GM21723 (cell line): ENCODE measurements at regions not wholly inside any gene's neighbourhood (a gene's known extent, or its start where the extent isn't known, plus 50 kb on each side); places are given as distances from the start of the nearest gene placed in this dataset.
"Not testable (repeated sequence)": the region's sequence is repeated elsewhere in the genome, so short reads cannot be mapped to it uniquely, and the experiment has no call there.

Experiments
- ATAC-seq: cut with Tn5 transposase; IDR thresholded peaks from one replicate; pipeline ENCODE4 v1.9.1; 2021; ENCODE audit warnings: mild to moderate bottlenecking, moderate library complexity; ENCODE audit not compliant: unreplicated experiment

DNA sequence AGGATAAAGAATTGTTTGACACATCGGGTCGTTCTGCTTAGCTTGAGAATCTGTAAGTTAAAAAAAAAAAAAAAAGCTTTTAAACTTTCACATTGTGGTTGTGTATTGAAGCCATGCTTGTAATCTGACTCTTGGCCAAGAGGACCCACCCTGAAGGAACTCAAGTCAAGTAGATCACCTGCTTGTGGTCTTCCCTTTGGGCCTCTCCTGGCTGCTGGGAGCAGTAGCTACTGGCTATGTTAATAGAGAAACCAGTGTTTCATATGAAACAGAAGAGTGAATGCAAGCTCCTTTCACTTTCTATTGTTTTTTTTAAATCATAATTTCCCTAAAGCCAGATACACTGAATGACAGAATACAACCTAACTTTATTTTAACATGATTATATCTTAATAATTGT lies 402.4 kb upstream of the NDST4 start:
- ATAC-seq, result peak; percentile 94

DNA sequence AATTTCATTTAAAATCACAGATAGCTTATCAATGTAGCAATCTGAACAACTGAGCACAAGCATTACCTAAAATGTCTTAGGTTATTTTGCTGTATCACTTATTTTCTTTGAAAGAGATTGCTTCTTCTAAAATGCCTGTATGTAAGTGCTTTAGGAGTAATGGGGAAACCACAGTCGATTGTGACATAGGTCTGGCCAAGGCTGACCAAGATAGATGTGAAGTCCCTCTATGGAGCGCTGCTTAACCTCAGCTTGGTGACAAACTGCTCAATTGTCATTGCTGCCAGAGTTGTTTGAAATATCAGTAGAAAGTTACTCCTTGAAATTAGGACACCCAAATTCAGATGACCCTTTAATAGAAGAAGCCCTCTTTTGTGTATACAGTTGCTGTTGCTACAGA lies 401.9 kb upstream of the NDST4 start:
- no peak for ATAC-seq

DNA sequence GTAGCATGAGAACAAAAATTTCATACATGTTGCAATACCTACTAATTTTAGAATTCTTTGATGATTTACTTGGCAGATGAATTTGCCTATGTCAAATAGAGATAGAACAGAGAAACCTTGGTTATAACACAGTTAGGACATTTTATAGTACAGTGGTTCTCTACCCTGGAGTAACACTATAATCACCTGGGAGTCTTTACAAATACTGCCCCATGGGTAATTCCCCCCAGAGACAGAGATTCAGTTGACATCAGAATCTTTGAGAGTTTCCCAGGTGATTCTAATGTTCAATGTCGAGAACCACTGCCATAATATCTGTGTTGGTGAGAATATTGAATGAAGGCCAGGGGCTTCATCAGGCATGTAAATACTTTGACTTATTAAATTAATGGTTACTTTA lies 401.3 kb upstream of the NDST4 start:
- no peak for ATAC-seq

DNA sequence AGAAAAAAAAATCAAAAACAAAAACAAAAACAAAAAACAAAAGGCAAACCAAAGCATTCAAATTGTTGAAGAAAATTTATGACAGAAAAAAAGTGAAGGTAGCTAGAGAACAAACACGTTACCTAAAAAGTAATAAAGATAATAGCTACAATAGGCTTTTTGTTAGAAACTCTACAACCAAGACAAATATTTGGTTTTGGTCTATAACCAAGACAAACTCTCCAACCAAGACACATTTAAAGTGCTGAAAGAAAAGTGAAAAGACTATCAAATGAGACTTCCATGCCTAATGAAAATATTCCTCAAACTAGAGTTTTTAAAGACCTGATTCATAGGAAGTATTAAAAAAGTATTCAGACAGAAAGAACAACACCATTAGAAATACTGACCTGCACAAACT lies 391.9 kb upstream of the NDST4 start:
- ATAC-seq, result no peak

DNA sequence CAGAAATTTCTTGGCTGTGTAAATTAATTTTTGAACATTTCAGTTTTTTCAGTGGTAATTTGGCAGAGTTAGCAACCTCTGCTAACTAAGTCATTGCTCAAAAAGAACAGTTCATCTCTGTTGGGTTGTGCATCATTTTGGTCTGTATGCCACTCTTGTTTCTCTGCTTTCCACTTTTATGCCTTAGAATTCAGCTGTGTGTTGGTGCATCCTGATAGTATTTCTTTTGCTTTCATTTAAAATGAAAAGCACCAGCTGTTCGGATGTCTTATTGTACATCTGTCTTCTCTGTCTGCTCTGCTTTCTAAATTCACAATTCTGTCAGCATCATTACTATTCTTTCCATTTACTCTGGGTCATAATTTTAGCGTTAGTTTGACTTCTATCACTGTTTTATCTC lies 388.2 kb upstream of the NDST4 start:
- ATAC-seq, result no peak

DNA sequence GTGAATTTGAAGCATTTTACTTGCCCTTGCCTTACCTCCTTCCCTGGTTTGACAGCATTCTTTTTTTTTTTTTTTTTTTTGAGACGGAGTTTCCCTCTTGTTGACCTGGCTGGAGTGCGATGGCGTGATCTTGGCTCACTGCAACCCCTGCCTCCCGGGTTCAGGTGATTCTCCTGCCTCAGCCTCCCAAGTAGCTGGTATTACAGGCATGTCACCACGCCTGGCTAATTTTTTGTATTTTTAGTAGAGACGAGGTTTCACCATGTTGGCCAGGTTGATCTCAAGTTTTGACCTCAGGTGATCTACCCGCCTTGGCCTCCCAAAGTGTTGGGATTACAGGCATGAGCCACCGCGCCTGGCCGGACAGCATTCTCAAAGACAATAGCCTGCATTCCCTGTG lies 380.4 kb upstream of the NDST4 start:
- not testable (repeated sequence) for ATAC-seq

DNA sequence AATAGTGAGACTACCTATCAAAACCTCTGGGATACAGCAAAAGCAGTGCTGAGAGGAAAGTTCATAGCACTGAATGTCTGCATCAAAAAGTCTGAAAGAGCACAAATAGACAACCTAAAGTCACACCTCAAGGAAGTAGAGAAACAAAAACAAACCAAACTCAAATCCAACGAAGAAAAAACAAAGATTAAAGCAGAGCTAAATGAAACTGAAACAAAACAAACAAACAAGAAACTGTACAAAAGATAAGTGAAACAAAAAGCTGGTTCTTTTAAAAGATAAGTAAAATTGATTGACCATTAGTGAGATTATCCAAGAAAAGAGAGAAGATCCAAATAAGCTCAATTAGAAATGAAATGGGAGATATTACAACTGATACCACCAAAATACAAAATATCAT lies 378.3 kb upstream of the NDST4 start:
- ATAC-seq, result no peak

DNA sequence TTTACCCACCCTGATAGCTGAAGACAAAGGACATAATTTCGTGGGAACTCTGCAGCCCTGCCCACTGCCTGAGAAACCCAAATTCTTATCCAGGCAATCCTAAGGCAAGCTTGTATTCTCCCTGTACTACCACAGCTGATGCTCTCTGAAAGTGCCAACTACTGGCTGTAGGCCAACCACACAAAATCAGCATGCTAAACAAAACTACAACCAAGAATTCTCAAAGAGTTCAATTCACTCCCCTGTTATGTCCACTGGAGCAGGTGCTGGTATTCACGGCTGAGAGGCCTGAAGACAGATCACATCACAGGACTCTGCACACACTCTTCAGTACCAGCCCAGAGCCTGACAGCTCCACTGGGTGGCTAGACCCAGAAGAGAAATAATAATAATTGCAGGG lies 375.9 kb upstream of the NDST4 start:
- ATAC-seq, result no peak

DNA sequence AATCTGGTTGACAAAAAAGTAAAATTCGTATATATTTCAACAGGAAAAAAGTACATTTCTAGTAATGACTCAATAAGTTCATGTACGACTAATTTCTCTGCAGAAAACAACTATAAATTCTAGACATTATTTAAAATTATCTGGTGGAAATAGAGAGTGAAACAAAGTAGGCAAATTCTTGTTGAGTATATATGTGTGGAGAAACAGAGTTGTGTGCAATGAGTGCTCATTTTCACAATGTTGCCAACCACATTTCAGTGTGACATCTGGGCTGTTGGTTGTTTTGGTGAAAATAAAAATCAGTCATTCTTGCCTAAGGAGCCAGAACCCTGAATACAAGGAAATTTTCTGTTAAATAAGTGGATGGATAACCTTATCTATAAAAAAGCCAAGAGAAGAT lies 372.0 kb upstream of the NDST4 start:
- ATAC-seq, result no peak

DNA sequence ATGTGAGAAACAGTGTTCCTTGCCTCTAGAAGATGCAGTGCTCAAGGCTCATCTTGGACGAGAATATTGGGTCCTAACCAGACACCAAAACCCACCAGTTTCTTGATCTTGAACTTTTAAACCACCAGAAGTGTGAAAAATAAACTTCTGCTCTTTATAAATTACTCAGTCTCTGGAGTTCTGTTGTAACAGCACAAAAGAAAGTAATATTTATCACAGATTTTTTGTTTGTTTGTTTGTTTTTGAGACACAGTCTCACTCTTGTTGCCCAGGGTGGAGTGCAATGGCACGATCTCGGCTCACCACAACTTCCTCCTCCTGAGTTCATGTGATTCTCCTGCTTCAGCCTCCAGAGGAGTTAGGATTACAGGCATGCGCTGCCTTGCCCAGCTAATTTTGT lies 371.1 kb upstream of the NDST4 start:
- ATAC-seq, result no peak

DNA sequence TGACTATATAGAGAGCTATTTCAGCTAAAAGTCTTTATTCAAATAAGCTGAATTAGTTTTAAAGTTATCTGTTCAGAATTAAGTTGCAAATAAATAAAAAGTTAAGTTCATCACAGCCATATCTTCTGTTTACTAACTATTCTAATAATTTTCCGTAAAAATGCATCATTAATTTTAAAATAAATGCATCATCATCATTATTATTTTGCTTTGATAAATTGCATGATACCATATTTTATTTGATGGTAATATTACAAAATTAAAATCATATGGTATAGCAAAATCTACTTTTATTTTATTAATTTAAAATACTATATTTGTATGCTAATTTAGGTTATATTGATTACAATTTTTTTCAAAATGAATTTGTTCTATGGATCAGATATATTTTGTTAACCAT lies 357.3 kb upstream of the NDST4 start:
- ATAC-seq, result no peak

DNA sequence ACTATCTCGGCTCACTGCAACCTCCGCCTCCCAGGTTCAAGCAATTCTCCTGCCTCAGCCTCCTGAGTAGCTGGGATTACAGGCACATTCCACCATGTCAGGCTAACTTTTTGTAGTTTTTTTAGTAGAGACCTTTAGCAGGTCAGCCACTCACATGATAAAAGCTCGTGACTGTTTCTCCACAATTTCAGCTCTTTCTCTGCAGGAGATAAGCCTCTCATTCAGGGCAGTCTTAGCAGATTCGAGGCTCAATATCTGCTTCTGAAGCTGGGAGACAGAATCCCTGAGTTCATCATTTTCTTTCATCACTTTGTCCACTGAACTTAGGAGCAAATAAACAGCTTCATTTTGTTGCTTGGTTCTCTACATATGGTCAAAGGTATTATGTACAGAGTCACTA lies 345.9 kb upstream of the NDST4 start:
- not testable (repeated sequence) for ATAC-seq

DNA sequence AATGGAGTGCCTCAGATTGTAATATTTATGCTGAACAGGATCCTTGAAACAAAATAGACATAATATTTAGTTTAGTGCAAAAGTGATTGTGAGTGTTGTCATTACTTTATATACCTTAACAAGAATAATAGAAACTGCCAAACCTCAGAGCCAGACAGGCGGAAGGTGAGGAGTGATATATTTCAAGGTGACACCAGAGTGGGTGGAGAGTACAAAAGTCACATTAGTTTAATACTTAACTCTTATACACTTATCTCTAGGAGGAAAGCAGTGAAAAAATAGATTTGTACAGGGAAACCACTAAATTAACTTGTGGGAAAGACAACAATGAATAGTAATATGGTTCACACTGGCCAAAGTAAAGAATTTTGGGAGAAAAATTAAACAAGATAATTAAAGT lies 342.8 kb upstream of the NDST4 start:
- no peak for ATAC-seq

DNA sequence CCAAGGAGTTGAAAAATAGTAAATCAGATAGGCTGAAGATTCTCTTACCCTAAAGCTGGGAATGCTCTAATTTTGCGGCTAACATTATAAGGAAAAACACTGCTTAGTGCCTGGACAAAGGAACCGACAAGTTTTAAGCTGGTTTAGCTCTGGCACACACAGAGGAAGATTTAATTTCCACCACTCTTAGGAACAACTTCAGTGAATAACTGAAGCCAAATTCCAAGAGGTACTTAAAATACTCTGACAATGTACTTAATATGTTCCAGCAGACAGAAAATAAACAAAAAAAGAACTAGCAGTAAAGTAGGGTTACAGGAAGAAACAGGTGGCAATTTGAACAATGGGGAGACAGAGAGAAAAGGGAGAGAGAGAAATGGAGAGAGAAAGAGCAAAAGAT lies 340.8 kb upstream of the NDST4 start:
- ATAC-seq, result no peak

DNA sequence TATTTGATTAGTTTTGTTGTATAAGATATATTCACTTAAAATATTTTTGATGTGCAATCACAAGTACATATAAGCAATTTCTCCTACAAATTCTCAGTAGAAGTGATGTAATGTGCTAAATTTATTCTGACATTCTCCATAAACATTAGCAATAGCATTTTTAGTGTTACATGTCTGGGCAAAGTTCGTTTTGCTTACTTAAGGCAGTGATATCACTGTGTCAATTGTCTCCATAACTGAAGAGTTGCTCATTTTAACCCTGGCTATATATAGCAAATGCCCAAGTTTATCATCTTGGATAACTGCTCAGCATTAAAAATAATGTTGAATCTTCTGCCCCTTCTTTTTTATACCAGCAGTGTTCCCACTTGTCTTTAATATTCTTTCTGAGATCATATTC lies 340.0 kb upstream of the NDST4 start:
- ATAC-seq, result no peak

DNA sequence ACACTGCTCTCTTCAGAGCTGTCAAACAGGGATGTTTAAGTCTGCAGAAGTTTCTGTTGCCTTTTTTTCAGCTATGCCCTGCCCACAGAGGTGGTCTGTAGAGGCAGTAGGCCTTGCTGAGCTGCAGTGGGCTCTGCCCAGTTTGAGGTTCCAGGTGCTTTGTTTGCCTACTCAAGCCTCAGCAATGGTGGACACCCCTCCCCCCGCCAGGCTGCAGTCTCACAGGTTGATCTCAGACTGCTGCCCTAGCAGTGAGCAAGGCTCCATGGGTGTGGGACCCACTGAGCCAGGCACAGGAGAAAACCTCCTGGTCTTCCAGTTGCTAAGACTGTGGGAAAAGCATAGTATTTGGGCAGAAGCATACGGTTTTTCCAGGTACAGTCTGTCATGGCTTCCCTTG lies 338.8 kb upstream of the NDST4 start:
- ATAC-seq, result not testable (repeated sequence)

DNA sequence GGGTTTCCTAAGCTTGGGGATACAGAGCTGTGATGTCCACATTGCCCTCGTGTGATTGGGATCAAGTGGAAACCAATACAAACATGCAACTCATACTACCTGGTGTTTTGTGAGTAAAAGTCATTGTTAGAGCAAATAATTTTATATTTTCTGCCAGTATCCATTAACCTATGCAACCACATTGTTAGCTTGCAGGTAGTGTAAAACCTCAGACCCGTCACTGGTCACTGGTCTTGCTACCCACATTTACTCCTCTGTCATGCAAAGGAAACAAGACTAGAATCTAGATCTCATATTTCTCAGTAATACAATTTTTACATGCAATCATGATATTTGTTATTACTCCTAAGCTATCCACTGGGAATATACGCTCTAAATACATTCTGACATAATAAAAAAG lies 324.3 kb upstream of the NDST4 start:
- no peak for ATAC-seq

DNA sequence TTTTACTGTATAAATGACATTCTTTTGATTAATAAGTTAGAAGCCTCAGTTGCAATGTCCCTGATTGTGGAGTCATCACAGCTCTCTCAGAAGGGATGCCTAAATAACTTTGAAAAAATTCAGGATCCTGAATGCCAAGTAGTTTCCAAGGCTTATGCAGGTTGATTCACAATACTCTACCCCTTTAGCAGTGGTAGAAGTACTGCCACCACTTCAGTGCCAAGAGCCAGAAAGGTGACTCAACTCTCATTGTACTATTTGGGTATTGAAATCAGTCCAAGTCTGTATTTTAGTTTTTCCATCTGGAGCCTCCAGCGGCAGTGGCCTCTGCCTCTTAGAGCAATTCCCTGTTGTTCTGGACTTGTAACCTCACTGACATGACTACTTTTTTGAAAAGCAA lies 320.1 kb upstream of the NDST4 start:
- ATAC-seq, result no peak

DNA sequence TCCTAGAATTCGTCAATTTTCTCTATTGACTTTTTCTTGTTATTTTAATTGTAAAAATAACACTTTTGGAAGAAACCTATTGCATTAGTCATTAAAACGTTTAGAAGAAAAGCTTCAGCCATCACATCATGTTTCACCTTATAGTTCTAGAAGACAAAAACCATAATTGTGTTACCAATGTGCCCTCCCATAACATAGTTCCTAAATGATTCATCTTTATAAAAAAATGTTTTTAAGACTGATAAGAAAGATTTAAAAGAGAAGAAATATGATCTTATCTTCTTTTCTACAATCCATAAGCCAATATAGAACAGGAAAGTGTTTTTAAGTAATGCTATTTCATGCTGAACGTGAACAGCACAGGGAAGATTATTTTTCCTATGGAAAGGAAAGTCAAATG lies 316.6 kb upstream of the NDST4 start:
- no peak for ATAC-seq

DNA sequence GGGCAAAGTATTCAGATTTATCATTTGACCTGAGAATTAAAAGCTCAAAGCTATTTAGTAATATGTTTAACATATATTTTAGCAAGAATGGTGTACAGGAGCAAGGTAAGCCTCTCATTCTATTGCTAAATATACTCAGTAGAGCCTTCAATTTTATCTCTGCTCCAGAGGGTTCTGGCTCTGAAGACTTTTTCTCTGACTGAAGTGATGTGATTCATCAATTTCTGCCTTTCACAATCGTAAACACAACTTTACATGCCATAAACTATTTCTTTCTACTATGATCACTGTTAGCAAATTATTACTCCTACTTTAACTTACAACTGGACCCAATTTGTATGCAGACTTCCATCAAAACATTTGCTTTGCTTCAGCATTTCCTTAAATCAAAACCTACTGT lies 315.0 kb upstream of the NDST4 start:
- ATAC-seq, result no peak

DNA sequence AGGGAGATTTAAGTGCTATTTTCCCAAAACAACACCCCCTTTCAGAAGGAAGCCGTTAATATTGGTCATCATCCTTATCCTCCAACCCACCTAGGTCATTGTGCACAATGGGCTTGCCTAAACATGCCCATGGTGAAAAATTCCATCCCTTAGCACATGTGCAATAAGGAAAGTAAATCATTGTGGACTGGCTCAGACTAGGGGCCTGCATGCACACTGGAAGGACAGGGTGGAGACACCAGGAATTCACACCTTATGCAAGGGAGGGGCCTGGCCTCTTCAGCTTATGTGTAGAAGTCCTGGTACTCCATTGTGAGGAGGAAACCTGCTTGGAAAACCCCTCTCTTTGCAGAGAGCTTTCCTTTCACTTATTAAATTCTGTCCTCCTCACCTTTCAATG lies 311.4 kb upstream of the NDST4 start:
- no peak for ATAC-seq

DNA sequence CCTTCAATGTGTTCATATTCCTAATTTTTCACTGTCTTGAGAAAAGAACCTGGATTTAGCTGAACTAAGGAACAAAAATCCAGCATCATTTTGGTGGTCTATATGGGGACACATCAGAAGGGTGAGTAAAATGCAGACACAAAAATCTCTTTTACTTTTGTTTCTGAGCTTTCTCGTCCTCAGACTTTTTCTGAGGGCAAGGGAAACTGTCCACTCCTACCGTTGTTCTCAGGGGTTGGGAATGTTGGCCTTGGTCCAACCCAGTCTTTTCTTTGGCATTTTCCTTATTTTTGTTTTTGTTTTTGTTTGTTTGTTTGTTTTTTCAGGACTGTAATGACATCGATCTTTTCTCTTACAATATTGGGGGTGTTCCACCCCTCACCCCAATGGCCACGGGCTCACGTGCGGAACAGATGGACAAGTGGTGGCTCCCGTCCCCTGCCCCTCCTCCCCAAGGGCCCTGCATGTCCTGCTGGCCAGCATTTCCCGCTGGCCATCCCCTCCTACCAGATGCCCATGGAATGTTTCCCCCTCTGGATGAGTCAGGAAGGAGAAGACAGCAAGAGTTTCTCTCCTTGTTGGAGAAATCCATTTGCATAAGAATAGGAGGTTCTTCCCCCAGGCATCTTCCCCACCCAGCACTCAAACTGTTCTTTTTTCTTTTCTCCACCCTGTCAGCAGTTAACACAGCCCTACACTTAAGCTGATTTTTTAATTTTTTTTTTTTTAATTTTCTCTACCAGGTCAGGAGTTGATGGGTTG lies 305.4 kb upstream of the NDST4 start:
- no peak for ATAC-seq

DNA sequence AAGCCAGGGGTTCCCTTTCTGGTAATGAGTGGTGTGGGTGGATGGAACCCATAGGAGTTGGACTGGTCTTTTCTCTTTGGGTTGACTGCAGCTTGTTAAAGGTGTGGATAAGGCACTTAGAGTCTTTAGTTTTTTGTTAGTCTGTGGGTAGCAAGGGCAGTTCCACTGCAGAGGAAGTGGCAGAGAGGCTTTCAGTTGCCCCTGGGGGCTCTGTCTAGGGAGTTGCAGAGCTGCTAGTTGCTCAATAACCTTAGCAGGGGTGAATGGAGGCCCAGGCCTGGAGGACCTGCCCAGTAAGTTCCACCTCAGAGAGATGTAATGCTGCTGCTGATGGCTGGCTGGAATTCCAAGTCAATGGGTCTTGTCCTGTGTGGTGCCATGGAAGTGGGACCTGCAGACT lies 282.6 kb upstream of the NDST4 start:
- ATAC-seq, result no peak
